ENCODE measurements at regions not wholly inside any gene's neighbourhood (a gene's known extent, or its start where the extent isn't known, plus 50 kb on each side); places are given as distances from the start of the nearest gene placed in this dataset.

DNA sequence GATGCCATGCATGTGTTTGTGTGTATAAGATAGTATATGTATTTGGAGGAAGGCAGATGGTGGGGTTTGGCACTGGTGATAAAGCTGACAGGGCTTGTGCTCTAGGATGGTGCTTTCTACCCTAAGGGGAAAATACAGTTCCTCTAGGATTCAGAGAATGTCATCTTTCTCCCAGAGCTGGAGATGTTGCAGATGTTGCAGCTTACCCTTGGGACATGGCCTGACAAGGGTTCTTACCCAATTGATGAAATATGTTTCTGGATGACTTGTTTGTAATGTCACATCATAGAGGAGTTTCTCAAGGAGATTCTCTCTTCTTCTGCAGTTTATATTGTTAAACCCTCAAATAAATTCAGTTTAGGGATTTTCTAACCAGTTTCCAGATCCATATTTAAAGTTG is 52.5 kb upstream of the PITX2 start:
- Mint-ChIP-seq H3K4me3 (no peak overlapping the region), H3K27ac (no peak overlapping the region), H3K9me3 (no peaks in the 10 kb centered on the region), H3K4me1 (no peaks in the 10 kb centered on the region), H3K36me3 (no peaks in the 10 kb centered on the region), H3K27me3 (peaks cover 16% of the 10 kb centered on the region in 2 donors)
- ATAC-seq (replicated peaks) (no peak), DNase-seq (no peak)

DNA sequence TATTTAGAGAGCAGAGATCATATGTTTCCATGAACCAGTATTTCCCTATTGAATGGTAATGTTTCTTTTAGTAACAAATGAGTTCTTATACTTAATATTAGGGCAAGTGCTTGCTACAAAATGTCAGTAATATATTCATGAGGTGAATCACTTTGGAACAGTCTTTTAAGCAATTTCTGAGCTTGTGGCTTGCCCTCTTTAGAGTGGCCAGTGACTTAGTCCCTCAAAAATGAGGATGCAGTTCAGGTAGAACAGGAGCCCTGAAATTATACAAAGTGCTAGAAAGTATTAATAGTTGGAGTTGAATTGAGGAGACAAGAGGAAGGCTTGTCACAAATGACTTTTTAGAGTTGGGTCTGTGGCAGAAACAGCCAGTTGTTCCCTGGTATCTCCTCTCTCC is 53.4 kb upstream of the PITX2 start:
- ATAC-seq (replicated peaks), result no peak
- no peaks in the 10 kb centered on the region for H3K9me3 Mint-ChIP-seq
- no peak for DNase-seq

DNA sequence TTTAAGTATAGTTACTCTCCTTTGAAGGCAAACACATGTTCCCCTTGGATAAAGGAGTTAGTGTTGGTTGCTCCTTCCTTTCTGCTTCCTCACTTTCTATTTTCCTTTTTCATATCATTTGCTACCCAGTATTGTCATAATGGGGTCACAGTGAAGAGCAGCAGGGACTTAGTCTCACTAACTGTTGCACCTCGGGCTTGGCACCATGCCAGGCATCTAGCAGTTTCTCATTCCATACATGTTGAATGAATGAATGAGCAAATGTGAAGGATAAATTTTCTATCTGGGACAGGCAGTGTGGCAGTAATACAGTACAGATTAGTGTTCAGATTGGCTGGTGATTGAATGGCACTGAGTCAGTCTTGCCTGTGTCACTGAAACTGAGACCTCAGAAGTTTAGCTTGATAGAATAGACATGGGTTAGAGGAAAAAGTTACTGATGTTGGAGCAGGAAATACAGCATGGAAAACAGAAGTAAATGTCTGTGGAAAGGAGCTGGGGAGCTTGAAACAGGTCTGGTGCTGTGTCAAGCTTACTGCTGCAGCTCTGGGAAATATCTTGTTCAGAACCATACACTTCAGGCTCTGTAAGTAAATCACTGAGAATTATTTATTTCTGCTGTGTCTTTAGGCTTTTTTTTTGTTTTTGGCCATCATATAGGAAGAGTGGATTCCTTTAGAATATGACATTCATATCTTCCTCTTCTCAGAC is 55.8 kb upstream of the PITX2 start:
- Mint-ChIP-seq H3K27me3 (peaks cover 5 to 10% of the 10 kb centered on the region in 2 donors), H3K4me1 (no peaks in the 10 kb centered on the region), H3K36me3 (no peaks in the 10 kb centered on the region), H3K4me3 (no peak overlapping the region), H3K9me3 (no peaks in the 10 kb centered on the region), H3K27ac (no peak overlapping the region)
- DNase-seq, result no peak
- no peak for ATAC-seq (replicated peaks)

More for the DNA sequence above, 53.4 kb upstream of the PITX2 start:
- H3K4me1 Mint-ChIP-seq, result no peaks in the 10 kb centered on the region
- H3K4me3 Mint-ChIP-seq, result no peak overlapping the region
- no peaks in the 10 kb centered on the region for H3K36me3 Mint-ChIP-seq
- H3K27ac Mint-ChIP-seq, result no peak overlapping the region
- H3K27me3 Mint-ChIP-seq, result peaks cover 16 to 18% of the 10 kb centered on the region in 2 donors

DNA sequence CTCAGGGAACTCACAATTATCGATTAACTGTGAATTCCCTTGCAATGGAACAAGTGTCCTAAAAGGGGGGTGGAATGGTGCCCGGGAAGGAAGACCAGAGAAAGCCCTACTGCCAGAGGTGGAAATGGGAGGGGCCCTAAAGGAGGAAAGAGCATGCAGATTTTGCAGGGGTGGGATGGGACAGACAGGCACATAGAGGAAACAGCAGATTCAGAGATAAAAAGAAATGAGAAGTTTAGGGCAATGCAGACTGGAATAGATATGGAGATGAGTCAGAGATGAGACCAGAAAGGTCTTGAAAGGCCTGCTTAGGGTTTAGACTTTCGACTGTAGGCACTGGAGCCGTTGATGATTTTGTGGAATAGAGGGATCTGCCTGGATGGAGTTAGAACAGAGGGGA is 57.4 kb upstream of the PITX2 start:
- DNase-seq (no peak), ATAC-seq (replicated peaks) (no peak)
- H3K9me3 Mint-ChIP-seq, result no peaks in the 10 kb centered on the region
- peaks cover 5 to 10% of the 10 kb centered on the region in 2 donors for H3K27me3 Mint-ChIP-seq
- H3K4me1 Mint-ChIP-seq, result no peaks in the 10 kb centered on the region
- H3K27ac Mint-ChIP-seq, result no peak overlapping the region
- H3K4me3 Mint-ChIP-seq, result no peak overlapping the region
- H3K36me3 Mint-ChIP-seq, result no peaks in the 10 kb centered on the region

DNA sequence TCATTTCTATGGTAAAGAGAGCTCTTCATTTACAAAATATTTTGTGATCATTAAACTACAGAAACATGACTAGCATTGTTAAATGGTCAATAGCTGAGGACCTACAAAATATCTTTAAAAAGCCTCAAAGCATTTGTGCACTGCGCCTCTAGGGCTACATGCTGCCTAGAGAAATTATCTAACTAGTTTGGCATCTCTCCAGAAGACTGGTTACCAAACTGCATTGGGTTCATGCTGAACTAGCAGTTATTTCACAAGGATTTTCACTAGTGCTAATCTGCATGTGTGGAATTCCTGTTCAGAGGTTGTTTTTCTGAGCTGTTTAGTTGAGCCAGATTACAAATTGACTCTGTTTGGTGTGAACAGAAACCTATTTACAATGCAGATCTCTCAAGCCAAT is 58.5 kb upstream of the PITX2 start:
- DNase-seq (no peak), ATAC-seq (replicated peaks) (no peak)
- H3K27me3 Mint-ChIP-seq, result peaks cover 5 to 10% of the 10 kb centered on the region in 2 donors
- H3K9me3 Mint-ChIP-seq, result no peaks in the 10 kb centered on the region
- no peak overlapping the region for H3K27ac Mint-ChIP-seq
- H3K4me3 Mint-ChIP-seq, result no peak overlapping the region
- no peaks in the 10 kb centered on the region for H3K4me1 Mint-ChIP-seq
- H3K36me3 Mint-ChIP-seq, result no peaks in the 10 kb centered on the region

DNA sequence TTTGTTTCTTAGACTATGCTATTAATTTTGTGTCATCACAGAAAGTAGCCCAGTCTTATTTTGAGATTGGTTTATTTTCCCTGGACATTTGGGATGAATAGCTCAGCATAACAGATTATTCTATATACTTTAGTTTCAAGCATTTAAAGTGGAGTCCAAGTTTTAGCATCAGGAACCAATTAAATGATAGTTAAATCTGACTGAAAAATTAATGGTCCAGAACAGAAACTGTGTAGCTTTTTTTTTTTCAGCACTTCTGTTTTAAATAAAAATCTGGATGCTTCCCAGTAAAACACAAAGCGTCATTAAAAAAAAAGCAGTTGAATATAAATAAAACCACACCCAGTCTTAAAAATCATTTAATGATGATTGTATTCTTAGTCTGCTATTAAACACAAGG is 59.4 kb upstream of the PITX2 start:
- no peak overlapping the region for H3K27ac Mint-ChIP-seq
- ATAC-seq (replicated peaks) (no peak), DNase-seq (no peak)
- no peaks in the 10 kb centered on the region for H3K4me1 Mint-ChIP-seq
- H3K9me3 Mint-ChIP-seq, result no peaks in the 10 kb centered on the region
- no peaks in the 10 kb centered on the region for H3K36me3 Mint-ChIP-seq
- no peak overlapping the region for H3K4me3 Mint-ChIP-seq
- H3K27me3 Mint-ChIP-seq, result peaks cover 5 to 10% of the 10 kb centered on the region in 2 donors

DNA sequence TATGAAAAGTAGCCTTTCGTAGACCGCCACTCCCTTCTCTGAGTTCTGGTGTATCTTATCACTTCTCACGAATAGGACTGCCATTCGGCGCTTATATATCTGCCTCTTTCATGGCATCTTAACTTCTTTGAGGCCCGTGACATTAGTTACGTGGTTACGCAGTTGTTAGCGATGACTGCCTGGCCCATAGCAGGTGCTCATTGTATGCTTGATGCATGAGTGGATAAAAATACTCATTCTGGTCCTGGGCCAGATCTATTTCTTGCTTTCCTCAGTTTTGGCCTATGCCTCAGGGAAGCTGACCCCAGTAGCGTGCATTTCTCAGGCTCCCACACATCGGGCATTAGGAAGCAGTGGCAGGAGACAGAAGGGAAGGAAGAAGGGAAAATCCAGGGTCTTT is 60.7 kb upstream of the PITX2 start:
- H3K9me3 Mint-ChIP-seq, result no peaks in the 10 kb centered on the region
- no peaks in the 10 kb centered on the region for H3K36me3 Mint-ChIP-seq
- H3K27me3 Mint-ChIP-seq, result peaks cover 5 to 10% of the 10 kb centered on the region in 2 donors
- ATAC-seq (replicated peaks), result no peak
- no peak overlapping the region for H3K4me3 Mint-ChIP-seq
- H3K4me1 Mint-ChIP-seq, result no peaks in the 10 kb centered on the region
- no peak overlapping the region for H3K27ac Mint-ChIP-seq
- no peak for DNase-seq

DNA sequence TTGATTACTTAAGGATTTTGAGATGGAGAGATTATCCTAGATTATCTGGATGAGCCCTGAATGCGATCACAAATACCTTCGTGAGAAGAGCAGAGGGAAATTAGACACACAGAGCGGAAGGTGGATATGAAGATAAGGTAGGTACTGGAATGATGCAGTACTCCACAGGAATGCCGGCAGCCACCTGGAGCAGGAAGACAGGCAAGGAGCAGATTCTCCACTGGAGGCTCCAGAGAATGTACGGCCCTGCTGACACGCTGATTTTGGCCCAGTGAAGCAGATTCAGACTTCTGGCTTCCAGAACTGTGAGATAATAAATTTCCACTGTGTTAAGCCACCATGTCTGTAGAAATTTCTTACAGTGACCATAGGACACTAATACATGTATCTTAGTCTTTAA is 79.4 kb upstream of the PITX2 start:
- Mint-ChIP-seq H3K4me1 (peaks cover 14 to 15% of the 10 kb centered on the region in 2 donors), H3K36me3 (peaks cover 0 to 10% of the 10 kb centered on the region in 2 donors), H3K27me3 (peaks cover 3 to 12% of the 10 kb centered on the region in 2 donors), H3K4me3 (no peak overlapping the region), H3K9me3 (peaks cover 15 to 17% of the 10 kb centered on the region in 2 donors), H3K27ac (no peak overlapping the region)
- ATAC-seq (replicated peaks) (no peak), DNase-seq (no peak)

DNA sequence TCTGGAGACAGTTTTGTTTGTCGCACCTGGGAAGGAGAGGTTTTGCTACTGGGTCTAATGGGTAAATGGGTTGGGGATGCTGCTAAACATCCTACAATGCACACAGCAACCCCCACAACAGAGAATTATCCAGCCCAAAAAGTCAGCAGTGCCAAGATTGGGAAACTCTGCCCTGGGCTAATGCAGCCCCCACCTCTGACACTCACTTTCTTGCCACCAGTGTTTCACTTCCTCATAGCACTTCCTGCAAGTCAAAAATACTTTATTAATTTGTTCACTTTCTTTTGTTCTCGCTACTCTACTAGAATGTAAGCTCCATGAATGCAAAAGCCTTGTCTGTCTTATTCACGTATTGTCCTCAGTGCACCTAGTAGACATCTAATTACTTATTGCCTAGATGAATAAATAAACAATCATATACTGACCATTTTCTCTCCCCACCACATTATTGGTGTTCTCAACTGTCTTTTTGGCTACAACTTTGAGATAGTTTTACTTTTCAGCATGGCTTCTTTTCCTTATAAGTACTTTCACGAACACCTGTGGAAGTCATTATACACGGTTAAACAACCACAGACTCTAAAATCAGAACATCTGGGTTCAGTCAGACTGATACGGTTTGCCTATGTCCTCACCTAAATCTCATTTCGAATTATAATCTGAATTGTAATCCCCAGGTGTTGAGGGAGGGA is 82.0 kb upstream of the PITX2 start:
- peaks cover 3 to 6% of the 10 kb centered on the region in 2 donors for H3K27me3 Mint-ChIP-seq
- peaks cover 0 to 10% of the 10 kb centered on the region in 2 donors for H3K36me3 Mint-ChIP-seq
- H3K4me1 Mint-ChIP-seq, result peaks cover 14 to 15% of the 10 kb centered on the region in 2 donors
- H3K9me3 Mint-ChIP-seq, result peaks cover 11 to 17% of the 10 kb centered on the region in 2 donors
- no peak for DNase-seq
- H3K4me3 Mint-ChIP-seq, result peak overlapping the region in 1 of 2 donors; percentile 14
- peak; percentile 78 to 80 for ATAC-seq (replicated peaks)
- H3K27ac Mint-ChIP-seq, result peak overlapping the region; percentile 66

DNA sequence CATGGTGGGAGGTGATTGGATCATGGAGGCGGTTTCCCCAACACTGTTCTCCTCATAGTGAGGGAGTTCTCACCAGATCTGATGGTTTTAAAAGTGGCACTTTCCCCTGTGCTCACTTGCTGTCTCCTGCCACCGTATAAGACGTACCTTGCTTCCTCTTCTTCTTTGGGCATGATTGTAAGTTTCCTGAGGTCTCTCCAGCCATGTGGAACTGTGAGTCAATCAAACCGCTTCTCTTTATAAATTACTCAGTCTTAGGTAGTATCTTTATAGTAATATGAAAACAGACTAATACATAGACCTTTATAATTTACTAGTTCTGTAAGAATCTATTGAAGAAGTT is 82.5 kb upstream of the PITX2 start:
- DNase-seq (no peak), ATAC-seq (replicated peaks) (peak; percentile 57 to 72)
- peaks cover 14 to 15% of the 10 kb centered on the region in 2 donors for H3K4me1 Mint-ChIP-seq
- H3K27me3 Mint-ChIP-seq, result peaks cover 3 to 6% of the 10 kb centered on the region in 2 donors
- H3K4me3 Mint-ChIP-seq, result peak overlapping the region in 1 of 2 donors; percentile 14
- H3K36me3 Mint-ChIP-seq, result peaks cover 0 to 10% of the 10 kb centered on the region in 2 donors
- peaks cover 11 to 17% of the 10 kb centered on the region in 2 donors for H3K9me3 Mint-ChIP-seq
- no peak overlapping the region for H3K27ac Mint-ChIP-seq

DNA sequence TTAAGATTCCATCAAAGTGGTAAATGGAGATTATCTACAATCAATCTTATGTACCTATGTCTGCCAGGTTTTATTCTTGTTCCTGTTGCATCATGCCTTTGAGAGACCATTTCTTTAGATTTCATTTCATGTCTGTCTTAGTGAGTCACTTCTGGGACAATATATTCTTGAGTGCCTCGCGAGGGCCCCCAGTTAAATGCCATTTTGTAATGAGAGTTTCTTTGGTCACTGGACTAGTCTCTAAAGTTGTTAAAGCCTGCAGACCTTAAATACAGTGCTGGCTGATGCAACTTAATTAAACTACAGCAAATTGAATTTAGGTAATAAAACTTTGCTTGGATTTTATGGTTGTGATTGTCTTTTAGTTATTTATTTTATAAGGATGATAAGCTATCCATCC is 87.2 kb upstream of the PITX2 start:
- peaks cover 0 to 3% of the 10 kb centered on the region in 2 donors for H3K36me3 Mint-ChIP-seq
- DNase-seq, result no peak
- ATAC-seq (replicated peaks), result no peak
- no peak overlapping the region for H3K4me3 Mint-ChIP-seq
- H3K27me3 Mint-ChIP-seq, result no peaks in the 10 kb centered on the region
- peaks cover 7 to 13% of the 10 kb centered on the region in 2 donors for H3K9me3 Mint-ChIP-seq
- H3K27ac Mint-ChIP-seq, result no peak overlapping the region
- peaks cover 4 to 8% of the 10 kb centered on the region in 2 donors for H3K4me1 Mint-ChIP-seq

DNA sequence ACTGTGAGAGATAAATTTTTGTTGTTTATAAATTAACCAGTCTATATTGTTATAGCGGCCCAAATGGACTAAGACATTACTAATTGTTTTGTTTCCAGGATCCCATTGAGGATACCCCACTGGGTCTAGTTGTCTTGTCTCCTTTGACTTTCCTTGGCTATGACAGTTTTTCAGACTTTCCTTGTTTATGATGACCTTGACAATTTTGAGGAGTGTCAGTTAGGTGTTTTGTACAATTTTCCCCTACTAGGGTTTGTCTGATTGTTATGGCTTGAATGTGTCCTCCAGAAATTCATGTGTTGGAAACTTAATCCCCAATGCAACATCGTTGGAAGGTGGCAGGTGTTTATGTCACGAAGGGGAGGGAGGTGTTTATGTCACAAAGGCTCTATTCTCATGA is 89.6 kb upstream of the PITX2 start:
- H3K36me3 Mint-ChIP-seq, result no peaks in the 10 kb centered on the region
- no peak overlapping the region for H3K4me3 Mint-ChIP-seq
- ATAC-seq (replicated peaks) (no peak), DNase-seq (no peak)
- H3K9me3 Mint-ChIP-seq, result peaks cover 3 to 5% of the 10 kb centered on the region in 2 donors
- H3K4me1 Mint-ChIP-seq, result no peaks in the 10 kb centered on the region
- no peak overlapping the region for H3K27ac Mint-ChIP-seq
- H3K27me3 Mint-ChIP-seq, result no peaks in the 10 kb centered on the region

DNA sequence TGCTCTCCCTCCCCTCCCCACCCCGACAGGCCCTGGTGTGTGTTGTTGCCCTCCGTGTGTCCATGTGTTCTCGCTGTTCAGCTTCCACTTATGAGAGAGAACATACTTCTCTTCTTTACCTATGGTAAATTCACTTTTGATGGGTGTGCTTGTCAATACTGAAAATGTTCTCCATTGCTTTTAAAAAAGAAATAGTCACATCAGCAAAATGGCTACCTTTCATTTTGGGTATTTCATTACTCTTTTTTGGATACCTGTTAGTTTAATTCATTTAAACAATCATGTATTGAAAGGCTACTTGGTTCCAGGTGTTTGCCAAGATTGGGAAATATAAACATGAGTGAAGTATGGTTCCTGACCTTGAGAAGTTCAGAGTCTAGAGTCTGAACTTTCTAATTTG is 107.4 kb upstream of the PITX2 start:
- no peak for DNase-seq
- H3K27me3 Mint-ChIP-seq, result no peaks in the 10 kb centered on the region
- H3K4me3 Mint-ChIP-seq, result no peak overlapping the region
- no peaks in the 10 kb centered on the region for H3K9me3 Mint-ChIP-seq
- no peak overlapping the region for H3K27ac Mint-ChIP-seq
- H3K36me3 Mint-ChIP-seq, result no peaks in the 10 kb centered on the region
- ATAC-seq (replicated peaks), result no peak
- no peaks in the 10 kb centered on the region for H3K4me1 Mint-ChIP-seq

DNA sequence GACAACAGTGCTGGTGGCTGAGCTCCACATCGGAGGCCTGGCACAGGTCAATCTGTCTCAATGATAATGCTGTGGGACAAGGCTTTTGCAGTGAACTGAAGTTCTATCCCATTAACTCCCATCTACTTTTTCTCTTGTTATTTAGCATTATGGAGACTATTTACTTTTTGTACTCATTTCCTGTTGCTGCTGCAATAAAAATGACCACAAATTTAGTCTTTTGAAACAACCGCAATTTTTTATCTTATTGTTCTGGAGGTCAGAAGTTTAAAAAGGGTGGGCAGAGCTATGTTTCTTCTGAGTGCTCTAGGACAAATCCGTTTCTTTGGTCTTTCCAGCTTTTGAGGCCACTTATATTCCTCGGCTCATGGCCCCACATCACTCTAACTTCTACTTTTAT is 111.0 kb upstream of the PITX2 start:
- Mint-ChIP-seq H3K9me3 (no peaks in the 10 kb centered on the region), H3K4me3 (no peak overlapping the region), H3K27me3 (no peaks in the 10 kb centered on the region), H3K4me1 (no peaks in the 10 kb centered on the region), H3K36me3 (no peaks in the 10 kb centered on the region), H3K27ac (no peak overlapping the region)
- no peak for DNase-seq
- ATAC-seq (replicated peaks), result no peak

DNA sequence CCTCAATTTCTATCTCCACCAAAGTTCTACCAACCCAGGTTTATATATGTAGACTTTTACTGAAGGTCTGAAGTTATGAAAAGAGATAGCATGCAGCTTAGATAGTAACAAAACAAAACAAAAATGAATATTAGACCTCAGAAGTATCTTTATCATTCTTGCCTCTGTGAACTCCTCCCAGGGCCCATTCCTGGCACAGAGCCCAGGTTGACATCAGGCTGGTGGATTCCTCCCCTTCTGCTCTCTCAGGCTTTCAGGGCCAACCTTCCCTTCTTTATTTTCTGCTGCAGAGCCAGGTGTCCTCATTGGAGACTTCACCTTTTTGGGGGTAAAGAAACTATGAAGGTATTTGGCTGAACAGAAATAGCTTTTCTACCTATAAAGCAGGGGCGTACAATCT is 112.8 kb upstream of the PITX2 start:
- no peak overlapping the region for H3K27ac Mint-ChIP-seq
- no peaks in the 10 kb centered on the region for H3K9me3 Mint-ChIP-seq
- H3K36me3 Mint-ChIP-seq, result no peaks in the 10 kb centered on the region
- no peaks in the 10 kb centered on the region for H3K4me1 Mint-ChIP-seq
- H3K27me3 Mint-ChIP-seq, result no peaks in the 10 kb centered on the region
- DNase-seq (no peak), ATAC-seq (replicated peaks) (no peak)
- H3K4me3 Mint-ChIP-seq, result no peak overlapping the region

Data from stimulated activated naive B cell treated with anti-CD40 and anti-IgM and Interleukin-4, amounts not matched to agents 10 μg/mL and 1 μg/mL and 100 μg/mL, for 72 hours (primary cell).